Inferior parietal cortex (tissue), 1 donor: ENCODE measurements at regions not wholly inside any gene's neighbourhood (a gene's known extent, or its start where the extent isn't known, plus 50 kb on each side); places are given as distances from the start of the nearest gene placed in this dataset.

ENCODE experiments used
- DNase-seq: peaks from one replicate; pipeline ENCODE4 v3.0.0-alpha.2; 2016; ENCODE audit errors: extremely low spot score

GRCh38 chr2:78431241-78431640, 594.3 kb upstream of the REG3G start:
- DNase-seq: no peak

DNA sequence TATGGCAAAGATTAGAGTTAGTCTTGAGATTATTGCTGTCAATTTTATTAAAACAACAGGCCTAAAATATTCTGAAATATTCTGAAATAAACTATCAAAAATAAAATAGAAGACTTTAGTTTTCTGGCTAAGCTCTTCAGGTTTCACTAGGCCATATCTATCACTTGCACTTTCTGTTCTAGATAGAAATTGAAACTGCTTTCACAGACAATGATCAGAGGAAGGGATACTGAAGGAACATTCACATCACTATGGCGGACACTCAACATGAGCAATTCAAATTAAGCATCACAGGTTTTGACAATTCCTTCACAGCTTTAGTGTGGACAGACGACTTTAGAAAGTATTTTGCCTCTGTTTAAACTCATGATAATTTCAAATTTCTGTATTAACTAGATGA, 586.4 kb upstream of the REG3G start:
- no peak for DNase-seq

GRCh38 chr2:78455586-78455985, 569.9 kb upstream of the REG3G start:
- DNase-seq: no peak

DNA sequence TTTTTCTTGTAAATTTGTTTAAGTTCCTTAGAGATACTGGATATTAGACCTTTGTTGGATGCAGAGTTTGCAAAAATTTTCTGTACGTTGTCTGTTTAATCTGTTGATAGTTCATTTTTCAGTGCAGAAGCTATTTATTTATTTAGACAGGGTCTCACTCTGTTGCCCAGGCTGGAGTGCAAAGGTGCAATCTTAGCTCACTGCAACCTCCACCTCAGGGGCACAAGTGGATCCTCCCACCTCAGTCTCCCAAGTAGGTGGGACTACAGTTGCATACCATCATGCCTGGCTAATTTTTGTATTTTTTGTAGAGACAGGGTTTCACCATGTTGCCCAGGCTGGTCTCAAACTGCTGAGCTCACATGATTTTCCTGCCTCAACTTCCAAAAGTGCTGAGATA, 568.2 kb upstream of the REG3G start:
- DNase-seq: no peak

DNA sequence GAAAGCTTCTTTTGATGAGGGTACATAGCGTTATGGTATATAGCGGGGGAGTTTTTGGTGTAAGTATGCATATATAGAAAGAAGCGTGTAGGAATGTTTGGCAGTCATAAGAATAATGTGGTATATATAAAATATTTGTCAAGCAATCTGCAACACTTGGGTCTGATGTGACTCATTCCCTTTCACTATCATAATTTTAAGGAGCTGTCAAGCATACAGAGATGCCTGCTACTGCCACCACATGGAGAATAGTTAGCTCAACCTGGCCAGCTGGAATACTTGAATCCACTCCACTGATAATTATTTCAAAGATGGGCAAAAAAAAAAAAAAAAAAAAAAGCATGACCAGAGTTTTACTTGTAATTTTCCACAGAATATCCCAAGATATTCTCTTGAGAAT, 559.8 kb upstream of the REG3G start:
- peak; percentile 28 for DNase-seq

GRCh38 chr2:78476619-78477229, 548.8 kb upstream of the REG3G start:
- DNase-seq: no peak

- no peak for DNase-seq
These were observed 538.9 kb upstream of the REG3G start for GRCh38 chr2:78486565-78486964.

GRCh38 chr2:78498125-78498524, 527.4 kb upstream of the REG3G start:
- no peak for DNase-seq

DNA sequence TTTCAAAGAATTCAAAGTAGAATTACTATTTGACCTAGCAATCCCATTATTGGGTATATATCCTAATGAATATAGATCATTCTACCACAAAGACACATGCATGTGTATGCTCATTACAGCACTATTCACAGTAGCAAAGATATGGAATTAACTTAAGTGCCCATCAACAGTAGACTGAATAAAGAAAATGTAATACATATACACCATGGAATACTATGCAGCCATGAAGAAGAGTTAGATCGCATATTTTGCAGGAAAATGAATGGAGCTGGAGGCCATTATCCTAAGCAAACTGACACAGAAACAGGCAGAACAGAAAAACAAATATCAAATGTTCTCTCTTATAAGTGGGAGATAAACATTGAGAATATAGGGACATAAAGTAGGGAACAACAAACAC, 519.2 kb upstream of the REG3G start:
- no peak for DNase-seq

- no peak for DNase-seq
These were observed 503.6 kb upstream of the REG3G start for GRCh38 chr2:78521938-78522337.

GRCh38 chr2:78532762-78533379, 492.6 kb upstream of the REG3G start:
- no peak for DNase-seq

DNA sequence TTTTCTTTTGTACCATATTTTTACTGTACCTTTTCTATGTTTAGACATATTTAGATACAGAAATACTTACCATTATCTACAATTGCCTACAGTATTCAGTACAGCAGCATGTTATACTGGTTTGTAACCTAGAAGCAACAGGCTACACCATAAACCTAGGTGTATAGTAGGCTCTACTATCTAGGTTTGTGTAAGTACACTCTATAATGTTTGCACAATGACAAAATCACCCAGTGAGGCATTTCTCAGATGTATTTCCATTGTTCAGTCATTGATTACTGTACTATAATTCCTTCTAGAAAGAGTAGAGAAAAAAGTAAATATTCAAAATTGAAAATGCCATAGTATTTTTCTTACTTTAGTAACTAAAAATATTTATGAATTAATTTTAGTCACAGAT, 490.1 kb upstream of the REG3G start:
- no peak for DNase-seq

DNA sequence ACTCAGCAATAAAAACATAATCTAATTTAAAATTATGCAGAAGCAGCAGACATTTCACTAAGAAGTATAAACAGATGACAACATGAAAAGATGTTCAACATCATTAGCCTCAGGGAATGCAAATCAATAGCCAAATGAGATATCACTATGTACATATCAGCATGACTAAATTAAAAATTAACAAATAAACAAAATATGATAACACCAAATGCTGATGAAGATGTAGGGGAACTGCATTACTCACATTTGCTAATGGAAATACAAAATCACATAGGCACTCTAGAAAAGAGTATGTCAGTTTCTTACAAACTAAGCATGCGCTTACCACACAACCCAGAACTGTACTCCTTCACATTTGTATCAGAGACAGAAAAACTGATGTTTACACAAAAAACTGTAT, 487.2 kb upstream of the REG3G start:
- DNase-seq: no peak

DNA sequence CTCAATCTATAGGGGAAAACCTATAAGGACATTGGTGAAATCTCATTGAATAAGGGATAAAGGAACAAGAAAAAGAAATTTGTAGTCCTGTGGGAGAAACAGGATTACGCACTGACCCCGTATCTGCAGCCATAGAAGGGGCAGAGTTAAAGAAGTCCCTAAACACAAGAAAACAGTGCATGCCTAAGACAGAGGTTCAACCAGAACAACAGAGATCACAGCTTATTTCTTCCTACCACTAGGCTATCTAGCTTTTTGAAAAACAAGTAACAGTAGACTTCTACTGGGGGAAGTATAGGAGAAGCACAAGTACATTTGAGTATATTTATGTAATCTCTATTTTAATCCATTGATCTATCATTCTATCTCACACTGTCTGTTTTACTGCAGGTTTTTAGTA, 485.2 kb upstream of the REG3G start:
- no peak for DNase-seq

DNA sequence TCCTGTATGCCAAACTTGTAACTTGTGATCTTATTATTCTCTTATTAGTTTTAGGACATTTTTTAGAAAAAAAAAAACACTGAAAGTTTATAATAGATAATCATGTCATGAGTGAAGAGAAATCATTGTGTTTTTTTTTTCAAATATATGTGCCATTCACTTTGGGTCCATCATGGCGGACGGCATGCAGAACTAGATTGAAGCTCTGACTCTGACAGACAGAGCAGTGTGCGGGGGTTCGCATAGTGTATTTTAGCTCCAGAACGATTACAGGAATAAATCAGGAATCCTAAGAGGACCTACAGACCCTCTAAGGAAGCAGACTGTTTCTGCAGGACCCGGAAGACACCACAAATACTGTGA, 484.4 kb upstream of the REG3G start:
- no peak for DNase-seq

DNA sequence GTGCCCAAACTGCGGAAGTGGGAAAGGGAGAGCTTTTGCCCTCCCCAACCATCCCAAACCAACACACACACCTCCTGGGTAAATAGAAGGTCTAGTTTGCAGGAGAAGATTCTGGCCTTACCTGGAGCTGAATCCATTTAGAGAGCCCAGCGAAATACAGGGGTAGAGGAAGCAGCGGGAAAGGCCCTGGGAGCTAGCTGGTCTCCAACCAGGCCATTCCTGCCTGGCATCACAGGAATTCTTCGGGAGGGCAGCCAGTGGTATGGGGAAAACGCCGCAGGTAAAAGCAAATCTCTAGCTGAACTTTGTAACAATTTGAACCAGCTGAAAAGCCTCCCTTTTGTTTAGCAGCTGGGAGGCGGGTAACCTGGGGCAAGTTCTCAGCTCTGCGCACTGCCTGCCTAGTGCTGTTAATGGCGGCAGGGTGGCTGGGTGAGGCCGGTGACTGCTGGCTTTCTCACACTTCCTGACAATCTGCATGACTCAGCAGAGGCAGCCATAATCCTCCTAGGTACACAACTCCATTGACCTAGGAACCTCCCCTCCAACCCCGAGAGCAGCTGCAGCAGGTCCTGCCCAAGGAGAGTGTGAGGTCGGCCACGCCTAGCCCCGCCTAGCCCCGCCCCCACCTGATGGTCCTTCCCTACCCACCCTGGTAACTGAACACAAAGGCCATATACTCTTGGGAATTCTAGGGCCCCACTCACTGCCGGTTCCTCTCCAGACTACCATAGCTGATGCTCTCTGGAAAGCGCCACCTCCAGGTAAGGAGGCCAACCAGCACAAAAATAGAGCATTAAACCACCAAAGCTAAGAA, 483.8 kb upstream of the REG3G start:
- no peak for DNase-seq

DNA sequence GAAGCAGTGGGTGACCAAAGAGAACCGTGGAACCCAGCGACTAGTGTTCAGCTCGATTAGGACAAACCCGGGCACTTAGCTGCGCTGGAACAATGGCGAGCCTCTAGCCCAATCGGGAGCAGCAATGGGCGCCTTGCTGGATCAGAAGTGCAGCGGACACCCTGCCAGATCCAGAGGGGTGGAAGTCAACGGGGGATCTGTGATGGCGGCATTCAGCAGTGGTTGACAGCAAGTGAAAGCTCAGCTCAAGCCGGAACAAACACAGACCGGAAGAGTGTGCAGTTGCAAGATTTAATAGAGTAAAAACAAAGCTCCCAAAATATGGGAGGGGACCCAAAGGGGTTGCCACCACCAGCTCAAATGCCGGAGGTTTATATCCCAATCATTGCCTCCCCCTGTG, 478.7 kb upstream of the REG3G start:
- DNase-seq: no peak

- DNase-seq: no peak
These were observed 475.7 kb upstream of the REG3G start for GRCh38 chr2:78549766-78550165.

- no peak for DNase-seq
These were observed 471.4 kb upstream of the REG3G start for GRCh38 chr2:78553866-78554647.

GRCh38 chr2:78561876-78562275, 463.6 kb upstream of the REG3G start:
- DNase-seq: peak; percentile 32

GRCh38 chr2:78564666-78565065, 460.8 kb upstream of the REG3G start:
- no peak for DNase-seq

GRCh38 chr2:78568782-78569373, 456.6 kb upstream of the REG3G start:
- DNase-seq: no peak
